ENCODE measurements at regions not wholly inside any gene's neighbourhood (a gene's known extent, or its start where the extent isn't known, plus 50 kb on each side); places are given as distances from the start of the nearest gene placed in this dataset.
"Not testable (repeated sequence)": the region's sequence is repeated elsewhere in the genome, so short reads cannot be mapped to it uniquely, and the experiment has no call there.

DNA sequence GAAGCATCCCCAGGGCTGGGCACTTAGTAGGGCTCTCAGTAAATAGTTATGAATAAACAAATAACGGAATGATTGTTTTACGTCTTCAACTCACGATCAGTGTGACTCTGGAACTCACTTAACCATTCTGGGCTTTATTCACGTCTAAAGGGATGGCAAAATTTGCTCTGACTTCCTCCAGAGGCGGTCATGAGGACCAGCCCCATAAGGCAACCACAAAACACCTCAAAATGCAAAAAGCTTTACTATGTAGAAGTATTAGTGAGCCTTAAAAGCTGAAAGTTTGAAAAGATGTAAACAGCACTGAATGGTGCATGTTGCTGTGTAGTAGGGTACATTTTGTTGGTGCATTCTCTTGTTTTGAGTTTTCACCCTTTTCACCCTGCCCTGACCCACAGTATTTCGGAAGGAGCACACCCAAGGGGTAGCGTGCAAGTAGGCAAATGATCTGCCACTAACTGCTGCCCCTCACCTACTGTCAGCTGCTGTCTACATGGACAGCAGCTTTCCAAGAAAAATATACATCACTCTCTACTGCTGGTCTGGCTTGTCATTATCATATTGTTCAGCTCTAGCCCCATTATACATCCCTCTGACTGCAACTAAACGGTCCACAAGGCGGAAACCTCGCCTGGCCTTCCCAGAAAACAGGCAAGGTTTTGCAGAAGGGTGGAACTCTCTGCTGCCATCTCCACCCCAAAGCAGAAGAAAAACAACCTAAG is 308.5 kb upstream of the PROK2 start:
- no peak for DNase-seq

- no peak for DNase-seq
Measured at GRCh38 chr3:72092778-72093177, 307.8 kb upstream of the PROK2 start.

DNA sequence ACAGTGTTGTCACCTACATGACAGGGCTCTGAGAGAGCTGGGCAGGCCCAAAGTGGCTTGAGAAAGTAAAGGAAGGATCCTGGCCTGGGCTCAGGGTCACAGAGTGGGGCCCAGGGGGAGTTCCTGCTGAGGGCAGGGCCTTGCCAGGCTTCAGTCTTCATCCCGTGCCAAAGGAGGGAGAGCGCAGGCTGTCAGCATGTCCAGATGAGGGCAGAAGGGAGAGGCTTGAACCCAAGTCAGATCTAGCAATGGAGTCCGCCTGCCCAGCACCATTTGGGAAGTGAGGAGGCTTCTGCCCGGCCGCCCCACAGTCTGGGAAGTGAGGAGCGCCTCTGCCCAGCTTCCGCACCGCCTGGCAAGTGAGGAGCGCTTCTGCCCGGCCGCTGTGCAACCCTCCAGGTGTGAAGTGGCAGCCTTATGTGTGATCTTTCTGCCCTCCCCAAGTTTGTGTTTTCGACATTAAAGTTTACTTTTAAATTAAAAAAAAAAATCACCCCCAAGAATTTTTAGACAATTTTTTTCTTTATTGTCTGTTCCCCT is 303.6 kb upstream of the PROK2 start:
- no peak for DNase-seq

DNA sequence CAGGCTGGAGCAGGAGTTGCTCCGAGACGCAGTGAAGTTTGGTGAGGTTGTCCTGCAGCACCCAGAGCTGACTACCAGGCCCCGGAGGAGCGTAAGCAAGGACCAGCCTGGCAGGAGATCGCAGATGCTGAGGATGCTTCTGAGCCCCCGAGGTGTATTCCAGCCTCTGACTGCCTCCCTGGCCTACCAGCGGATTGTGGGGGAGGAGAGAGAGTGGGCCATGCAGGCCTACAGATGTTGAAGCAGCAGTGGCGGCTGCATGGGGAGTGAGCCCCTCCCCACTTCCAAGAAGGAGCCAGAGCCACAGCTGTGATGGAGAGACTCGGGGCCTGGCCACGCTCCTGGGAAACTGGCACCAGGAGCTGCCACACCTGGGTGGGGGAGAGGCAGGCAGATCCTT is 302.5 kb upstream of the PROK2 start:
- DNase-seq: no peak

DNA sequence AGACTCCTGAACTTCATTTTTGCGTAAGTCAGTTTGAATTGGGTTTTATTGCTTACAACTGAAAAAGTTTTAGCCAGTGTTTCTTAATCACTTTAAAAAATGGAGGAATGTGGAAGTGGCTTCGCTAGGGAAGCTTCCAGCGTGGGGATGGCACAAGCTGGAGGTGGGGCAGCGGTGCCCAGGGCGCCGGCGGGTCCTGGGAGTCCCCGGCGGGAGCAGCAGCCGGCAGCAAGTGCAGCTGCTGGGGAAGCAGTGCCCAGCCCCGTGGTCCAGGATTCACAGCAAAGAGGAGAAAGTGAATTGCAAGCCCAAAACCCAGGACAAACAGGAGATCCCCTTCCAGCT is 301.8 kb upstream of the PROK2 start:
- no peak for DNase-seq

DNA sequence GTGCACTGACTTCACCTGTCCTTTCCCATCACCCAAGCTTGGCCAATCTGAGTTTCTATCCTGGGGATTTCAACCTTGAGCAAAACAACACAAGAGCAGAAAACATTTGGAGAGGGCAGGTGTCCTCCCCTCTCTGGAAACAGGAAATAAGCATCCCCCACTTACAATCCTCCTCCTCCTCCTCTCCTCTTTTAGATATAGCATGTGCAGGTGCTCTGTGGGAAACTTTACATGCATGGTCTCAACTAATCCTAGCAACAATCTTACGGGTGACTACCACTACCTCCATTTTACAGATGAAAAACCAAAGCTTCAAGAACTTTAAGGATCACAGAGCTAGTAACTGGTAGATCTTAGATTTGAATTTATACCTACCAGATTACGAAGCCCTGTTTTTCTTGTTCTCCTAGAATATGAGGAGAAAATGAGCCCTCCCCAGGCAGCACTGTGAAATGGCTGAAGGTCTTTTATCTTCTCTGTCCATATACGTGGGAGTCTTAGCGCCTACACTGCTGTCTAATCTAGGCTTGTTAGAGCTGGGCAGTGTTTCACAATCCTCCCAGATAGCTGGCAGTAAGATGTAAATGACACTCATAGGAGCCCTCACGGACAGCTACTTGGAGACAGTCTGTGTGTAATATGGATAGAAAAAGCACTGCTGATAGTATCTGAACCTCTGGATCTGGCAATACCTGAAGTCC is 301.2 kb upstream of the PROK2 start:
- no peak for DNase-seq

DNA sequence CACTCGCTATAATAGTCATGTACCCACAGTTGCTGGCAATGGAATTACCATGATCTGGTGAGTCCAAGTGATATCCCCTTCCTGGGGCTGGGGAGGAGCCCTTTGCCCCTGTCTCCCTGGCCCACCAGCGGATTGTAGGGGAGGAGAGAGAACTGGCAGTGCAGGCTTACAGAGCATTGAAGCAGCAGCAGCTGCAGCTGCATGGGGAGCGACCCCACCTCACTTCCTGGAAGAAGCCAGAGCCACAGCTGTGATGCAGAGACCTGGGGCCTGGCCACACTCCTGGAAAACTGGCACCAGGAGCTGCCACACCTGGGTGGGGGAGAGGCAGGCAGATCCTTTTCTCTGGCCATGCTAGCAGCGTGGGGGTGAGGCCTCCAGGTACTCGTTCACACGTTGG is 300.1 kb upstream of the PROK2 start:
- no peak for DNase-seq

- no peak for DNase-seq
Measured at GRCh38 chr3:72082776-72083462, 298.0 kb upstream of the PROK2 start.

- DNase-seq: no peak
Measured at GRCh38 chr3:72082186-72082715, 297.3 kb upstream of the PROK2 start.

DNA sequence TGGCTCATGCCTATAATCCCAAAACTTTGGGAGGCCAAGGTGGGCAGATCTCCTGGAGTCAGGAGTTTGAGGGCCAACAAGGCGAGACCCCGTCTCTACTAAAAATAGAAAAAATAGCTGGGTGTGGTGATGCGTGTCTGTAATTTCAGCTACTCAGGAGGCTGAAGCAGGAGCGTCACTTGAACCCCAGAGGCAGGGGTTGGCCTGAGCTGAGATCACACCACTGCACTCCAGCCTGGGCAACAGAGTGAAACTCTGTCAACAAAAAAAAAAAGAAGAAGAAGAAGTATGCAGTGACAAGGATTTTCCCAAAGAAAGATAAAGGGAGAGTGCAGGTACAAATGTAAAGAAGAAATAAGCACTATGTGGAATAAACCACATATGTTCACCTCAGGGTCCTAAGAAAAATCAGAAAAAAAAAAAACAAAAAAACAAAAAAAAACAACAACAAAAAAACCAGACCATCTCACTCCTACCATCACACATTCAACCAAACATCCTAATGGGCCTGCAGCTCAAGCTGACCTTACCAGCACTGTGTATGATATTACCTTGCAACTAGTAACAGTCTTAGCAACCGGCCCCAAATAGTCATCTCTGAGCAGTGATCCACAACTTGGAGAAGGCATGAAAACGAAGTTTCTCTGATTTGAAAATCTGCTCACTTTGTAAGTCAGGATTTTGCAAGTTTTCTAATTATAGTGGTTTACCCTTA is 296.7 kb upstream of the PROK2 start:
- no peak for DNase-seq

- DNase-seq: no peak
Measured at GRCh38 chr3:72080800-72081199, 295.9 kb upstream of the PROK2 start.

GRCh38 chr3:72080095-72080494 is 295.1 kb upstream of the PROK2 start:
- no peak for DNase-seq

- no peak for DNase-seq
Measured at GRCh38 chr3:72079369-72079872, 294.5 kb upstream of the PROK2 start.

- DNase-seq: no peak
Measured at GRCh38 chr3:72078676-72079368, 293.9 kb upstream of the PROK2 start.

GRCh38 chr3:72077473-72078259 is 292.7 kb upstream of the PROK2 start:
- no peak for DNase-seq

DNA sequence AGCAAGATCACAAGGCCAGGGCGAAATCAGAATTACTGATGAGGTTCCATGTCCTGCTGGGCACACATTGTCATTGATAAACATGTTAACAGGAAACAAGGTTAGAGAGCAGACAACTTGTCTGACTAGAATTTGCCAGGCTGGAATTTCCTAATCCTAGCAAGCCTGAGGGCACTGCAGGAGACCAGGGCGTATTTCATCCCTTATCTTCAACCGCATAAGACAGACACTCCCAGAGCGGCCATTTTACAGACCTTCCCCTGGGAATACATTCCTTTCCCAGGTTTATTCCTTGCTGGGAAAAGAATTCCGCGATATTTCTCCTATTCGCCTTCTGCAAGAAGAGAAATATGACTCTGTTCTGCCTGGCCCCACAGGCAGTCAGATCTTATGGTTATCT is 290.9 kb upstream of the PROK2 start:
- not testable (repeated sequence) for DNase-seq

GRCh38 chr3:72071624-72072023 is 286.7 kb upstream of the PROK2 start:
- no peak for DNase-seq

DNA sequence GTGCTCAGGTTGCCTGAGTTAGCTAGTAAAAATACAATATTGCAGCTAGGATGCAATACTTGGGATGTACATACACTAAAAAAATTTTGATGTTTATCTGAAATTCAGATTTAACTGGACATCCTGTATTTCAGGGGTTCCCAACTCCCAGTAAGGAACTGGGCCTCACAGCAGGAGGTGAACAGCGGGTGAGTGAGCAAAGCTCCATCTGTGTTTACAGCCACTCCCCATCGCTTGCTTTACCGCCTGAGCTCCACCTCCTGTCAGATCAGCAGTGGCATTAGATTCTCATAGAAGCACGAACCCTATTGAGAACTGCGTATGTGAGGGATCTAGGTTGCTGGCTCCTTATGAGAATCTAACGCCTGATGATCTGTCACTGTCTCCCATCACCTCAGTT is 285.1 kb upstream of the PROK2 start:
- no peak for DNase-seq

- no peak for DNase-seq
Measured at GRCh38 chr3:72069543-72069942, 284.6 kb upstream of the PROK2 start.

DNA sequence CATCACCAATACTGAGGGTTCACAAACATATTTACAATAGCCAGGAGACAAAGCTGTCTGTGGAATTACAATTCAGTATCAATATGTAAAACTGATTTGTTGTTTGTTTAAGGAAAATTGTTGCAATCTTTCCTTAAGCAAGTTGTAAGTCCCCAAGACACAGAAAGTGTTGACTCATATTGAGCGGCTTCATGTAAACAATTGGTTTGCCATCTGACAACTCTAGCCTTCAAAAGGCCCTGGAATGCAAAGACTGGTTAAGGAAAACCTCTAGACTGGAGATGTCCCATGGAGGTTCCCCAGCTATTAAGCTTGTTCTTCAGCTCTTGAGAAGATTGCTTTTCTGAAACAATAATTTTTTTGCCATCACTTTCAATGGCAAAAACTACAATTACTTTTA is 283.7 kb upstream of the PROK2 start:
- no peak for DNase-seq

DNA sequence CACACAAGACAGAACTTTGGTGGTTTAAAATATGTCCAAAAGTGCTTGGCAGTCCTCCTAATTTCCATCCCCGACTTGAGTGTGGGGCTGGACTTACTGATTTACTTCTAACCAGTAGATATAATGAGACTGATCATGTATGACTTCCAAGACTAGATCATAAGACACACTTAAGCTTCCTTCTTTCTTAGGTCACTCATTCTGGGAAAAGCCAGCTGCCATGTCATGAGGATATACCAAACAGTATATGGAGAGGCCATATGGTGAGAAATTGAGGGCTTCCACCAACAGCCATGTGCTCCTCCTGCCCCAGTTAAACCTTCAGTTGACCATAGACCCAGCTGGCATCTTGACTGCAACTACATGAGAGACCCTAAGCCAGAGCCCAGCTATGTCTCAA is 282.8 kb upstream of the PROK2 start:
- DNase-seq: no peak

Measured in activated gamma-delta T cell (primary cell).